Mesendoderm (in vitro differentiated cells): ENCODE measurements at regions not wholly inside any gene's neighbourhood (a gene's known extent, or its start where the extent isn't known, plus 50 kb on each side); places are given as distances from the start of the nearest gene placed in this dataset.

Experiments
- DNase-seq: peaks from one replicate; pipeline ENCODE4 v3.0.0; 2013
- H2AK5ac ChIP-seq: 2 replicates; pipeline ENCODE4 v1.6.1; 2013; ENCODE audit warnings: low read length, inconsistent platforms
- H2BK120ac ChIP-seq: 2 replicates; pipeline ENCODE4 v1.6.1; 2013; ENCODE audit warnings: low read depth, mild to moderate bottlenecking, low read length, moderate library complexity, mixed read lengths
- H2BK15ac ChIP-seq: replicated peaks from 2 replicates; pipeline ENCODE4 v1.6.1; 2013; ENCODE audit warnings: low read depth, mild to moderate bottlenecking, moderate library complexity
- H2BK5ac ChIP-seq: 2 replicates; pipeline ENCODE4 v1.6.1; 2013; ENCODE audit warnings: low read length, inconsistent platforms
- H3K18ac ChIP-seq: 2 replicates; pipeline ENCODE4 v1.6.1; 2013; ENCODE audit warnings: mild to moderate bottlenecking, low read length, mixed read lengths
- H3K23ac ChIP-seq: one replicate; pipeline ENCODE4 v1.6.1; 2013; ENCODE audit warnings: low read length
- H3K27ac ChIP-seq: 2 replicates; pipeline ENCODE4 v1.5.1; 2013; ENCODE audit warnings: low read depth, mild to moderate bottlenecking, inconsistent platforms, low read length, moderate library complexity
- H3K27me3 ChIP-seq: 2 replicates; pipeline ENCODE4 v1.6.1; 2013; ENCODE audit warnings: low read length, control low read depth, mild to moderate bottlenecking, inconsistent platforms; ENCODE audit not compliant: insufficient read depth, poor library complexity
- H3K36me3 ChIP-seq: 2 replicates; pipeline ENCODE4 v1.6.1; 2013; ENCODE audit warnings: low read length, inconsistent platforms; ENCODE audit not compliant: control insufficient read depth, insufficient read depth
- H3K4ac ChIP-seq: one replicate; pipeline ENCODE4 v1.6.1; 2013; ENCODE audit warnings: low read depth, mild to moderate bottlenecking, low read length, moderate library complexity
- H3K4me1 ChIP-seq: 2 replicates; pipeline ENCODE4 v1.6.1; 2013; ENCODE audit warnings: low read depth, low read length, inconsistent platforms; ENCODE audit not compliant: control insufficient read depth
- H3K4me2 ChIP-seq: 2 replicates; pipeline ENCODE4 v1.6.1; 2013; ENCODE audit warnings: low read length
- H3K4me3 ChIP-seq: 2 replicates; pipeline ENCODE4 v1.5.1; 2013; ENCODE audit warnings: mild to moderate bottlenecking, low read length
- H3K56ac ChIP-seq: one replicate; pipeline ENCODE4 v1.6.1; 2013; ENCODE audit warnings: low read length
- H3K79me1 ChIP-seq: 2 replicates; pipeline ENCODE4 v1.6.1; 2013; ENCODE audit warnings: low read length, inconsistent platforms
- H3K79me2 ChIP-seq: 2 replicates; pipeline ENCODE4 v1.6.1; 2013; ENCODE audit warnings: mild to moderate bottlenecking, low read length; ENCODE audit not compliant: control insufficient read depth, insufficient read depth
- H3K9ac ChIP-seq: 2 replicates; pipeline ENCODE4 v1.6.1; 2013; ENCODE audit warnings: low read length, inconsistent platforms
- H4K5ac ChIP-seq: one replicate; pipeline ENCODE4 v1.6.1; 2013; ENCODE audit warnings: low read length
- H4K8ac ChIP-seq: one replicate; pipeline ENCODE4 v1.6.1; 2013; ENCODE audit warnings: low read depth, mild to moderate bottlenecking, control low read depth, low read length, moderate library complexity
- WGBS: extraction: QIAGEN DNeasy Blood & Tissue Kit; methylation state at CpG from one replicate; pipeline ENCODE4 v1.1.7; 2013; ENCODE audit warnings: low lambda C conversion rate, missing lambda C conversion rate; ENCODE audit not compliant: insufficient coverage; ENCODE audit errors: extremely low coverage; 5-methylcytosine and 5-hydroxymethylcytosine counted together

- no peak overlapping the region for H4K8ac ChIP-seq
- no peak overlapping the region for H3K9ac ChIP-seq
- peaks cover 5% of the 10 kb centered on the region for H3K4me1 ChIP-seq
- H3K79me2 ChIP-seq, result no peaks in the 10 kb centered on the region
- no peak overlapping the region for H2BK15ac ChIP-seq
- no peak overlapping the region for H3K4ac ChIP-seq
- H3K79me1 ChIP-seq, result no peaks in the 10 kb centered on the region
- DNase-seq, result no peak
- H3K36me3 ChIP-seq, result no peaks in the 10 kb centered on the region
- no peak overlapping the region for H3K4me3 ChIP-seq
- no peak overlapping the region for H2AK5ac ChIP-seq
- no peaks in the 10 kb centered on the region for H3K27me3 ChIP-seq
- no peak overlapping the region for H3K27ac ChIP-seq
- H3K23ac ChIP-seq, result no peak overlapping the region
- no peak overlapping the region for H3K18ac ChIP-seq
- no peak overlapping the region for H3K4me2 ChIP-seq
- no peak overlapping the region for H2BK5ac ChIP-seq
- no peak overlapping the region for H4K5ac ChIP-seq
- WGBS, result no CpG with 5 or more reads among the region's 2 CpGs
- no peak overlapping the region for H2BK120ac ChIP-seq
- H3K56ac ChIP-seq, result no peak overlapping the region
Observed at GRCh38 chr15:81747482-81747881, 298.3 kb downstream of the MEX3B start.

- H2AK5ac ChIP-seq, result no peak overlapping the region
- H4K5ac ChIP-seq, result no peak overlapping the region
- H3K4me2 ChIP-seq, result no peak overlapping the region
- no peak overlapping the region for H4K8ac ChIP-seq
- no peak overlapping the region for H3K56ac ChIP-seq
- no peak overlapping the region for H2BK120ac ChIP-seq
- H3K18ac ChIP-seq, result no peak overlapping the region
- H3K9ac ChIP-seq, result no peak overlapping the region
- no peaks in the 10 kb centered on the region for H3K79me2 ChIP-seq
- no peak overlapping the region for H2BK5ac ChIP-seq
- no peak overlapping the region for H2BK15ac ChIP-seq
- peak; percentile 62 for DNase-seq
- H3K4me3 ChIP-seq, result no peak overlapping the region
- H3K36me3 ChIP-seq, result no peaks in the 10 kb centered on the region
- no peaks in the 10 kb centered on the region for H3K27me3 ChIP-seq
- WGBS, result no CpG with 5 or more reads among the region's 3 CpGs
- H3K4ac ChIP-seq, result no peak overlapping the region
- H3K4me1 ChIP-seq, result peaks cover 4% of the 10 kb centered on the region
- H3K27ac ChIP-seq, result no peak overlapping the region
- no peak overlapping the region for H3K23ac ChIP-seq
- H3K79me1 ChIP-seq, result no peaks in the 10 kb centered on the region
Observed at GRCh38 chr15:81747026-81747425, 298.8 kb downstream of the MEX3B start.

- no peaks in the 10 kb centered on the region for H3K27me3 ChIP-seq
- H3K9ac ChIP-seq, result no peak overlapping the region
- no peak overlapping the region for H3K27ac ChIP-seq
- H4K8ac ChIP-seq, result no peak overlapping the region
- no peak overlapping the region for H2BK15ac ChIP-seq
- H3K4ac ChIP-seq, result no peak overlapping the region
- peaks cover 4% of the 10 kb centered on the region for H3K4me1 ChIP-seq
- no peak overlapping the region for H3K18ac ChIP-seq
- H4K5ac ChIP-seq, result no peak overlapping the region
- no peak overlapping the region for H3K4me3 ChIP-seq
- no peak overlapping the region for H2AK5ac ChIP-seq
- H3K23ac ChIP-seq, result no peak overlapping the region
- H3K79me2 ChIP-seq, result no peaks in the 10 kb centered on the region
- H3K56ac ChIP-seq, result no peak overlapping the region
- H3K79me1 ChIP-seq, result no peaks in the 10 kb centered on the region
- no peak overlapping the region for H2BK120ac ChIP-seq
- H3K36me3 ChIP-seq, result no peaks in the 10 kb centered on the region
- H3K4me2 ChIP-seq, result no peak overlapping the region
- no CpG with 5 or more reads among the region's 4 CpGs for WGBS
- no peak overlapping the region for H2BK5ac ChIP-seq
- DNase-seq, result peak; percentile 23
Observed at GRCh38 chr15:81744364-81744763, 301.5 kb downstream of the MEX3B start.

- no peak overlapping the region for H2BK5ac ChIP-seq
- H3K36me3 ChIP-seq, result no peaks in the 10 kb centered on the region
- no peak overlapping the region for H3K4me3 ChIP-seq
- H3K4me1 ChIP-seq, result no peaks in the 10 kb centered on the region
- no peak overlapping the region for H3K9ac ChIP-seq
- H2BK120ac ChIP-seq, result no peak overlapping the region
- no peak overlapping the region for H3K4ac ChIP-seq
- no peak overlapping the region for H3K27ac ChIP-seq
- peak overlapping the region; percentile 5 for H4K8ac ChIP-seq
- H3K79me2 ChIP-seq, result no peaks in the 10 kb centered on the region
- no peak overlapping the region for H4K5ac ChIP-seq
- H3K23ac ChIP-seq, result no peak overlapping the region
- no peaks in the 10 kb centered on the region for H3K27me3 ChIP-seq
- H2BK15ac ChIP-seq, result no peak overlapping the region
- no peak overlapping the region for H3K18ac ChIP-seq
- H2AK5ac ChIP-seq, result no peak overlapping the region
- H3K79me1 ChIP-seq, result no peaks in the 10 kb centered on the region
- no peak overlapping the region for H3K56ac ChIP-seq
- DNase-seq, result no peak
- no peak overlapping the region for H3K4me2 ChIP-seq
Observed at GRCh38 chr15:81740416-81740815, 305.4 kb downstream of the MEX3B start.

GRCh38 chr15:81729340-81729739 is 316.5 kb downstream of the MEX3B start:
- Histone ChIP-seq H3K27ac (no peak overlapping the region), H3K23ac (no peak overlapping the region), H2BK5ac (no peak overlapping the region), H2AK5ac (no peak overlapping the region), H3K4ac (no peak overlapping the region), H3K36me3 (no peaks in the 10 kb centered on the region), H3K79me1 (no peaks in the 10 kb centered on the region), H3K4me3 (no peak overlapping the region), H3K9ac (no peak overlapping the region), H3K79me2 (no peaks in the 10 kb centered on the region), H3K4me1 (no peaks in the 10 kb centered on the region), H2BK120ac (no peak overlapping the region), H4K5ac (no peak overlapping the region), H3K56ac (no peak overlapping the region), H4K8ac (no peak overlapping the region), H3K18ac (no peak overlapping the region), H3K4me2 (no peak overlapping the region), H2BK15ac (no peak overlapping the region), H3K27me3 (no peaks in the 10 kb centered on the region)
- WGBS, result no CpG with 5 or more reads among the region's 3 CpGs
- DNase-seq, result no peak

GRCh38 chr15:81728726-81729125 is 317.1 kb downstream of the MEX3B start:
- Histone ChIP-seq H4K8ac (no peak overlapping the region), H3K4me3 (no peak overlapping the region), H3K36me3 (no peaks in the 10 kb centered on the region), H3K18ac (no peak overlapping the region), H2AK5ac (no peak overlapping the region), H3K4ac (no peak overlapping the region), H3K56ac (no peak overlapping the region), H3K9ac (no peak overlapping the region), H3K79me1 (no peaks in the 10 kb centered on the region), H2BK120ac (no peak overlapping the region), H3K27me3 (no peaks in the 10 kb centered on the region), H3K79me2 (no peaks in the 10 kb centered on the region), H3K23ac (no peak overlapping the region), H2BK15ac (no peak overlapping the region), H3K4me2 (no peak overlapping the region), H3K4me1 (no peaks in the 10 kb centered on the region), H2BK5ac (no peak overlapping the region), H4K5ac (no peak overlapping the region), H3K27ac (no peak overlapping the region)
- DNase-seq, result no peak
